IMR-90 (cell line): ENCODE measurements at regions not wholly inside any gene's neighbourhood (a gene's known extent, or its start where the extent isn't known, plus 50 kb on each side); places are given as distances from the start of the nearest gene placed in this dataset.

ENCODE experiments used
- ATAC-seq: fragments of 200-7000 bp; cut with Tn5 transposase; 2 replicates; pipeline ENCODE4 v1.9.1; 2020; ENCODE audit warnings: low read depth, mild to moderate bottlenecking, moderate library complexity
- BruUV-seq: library from RNA; stranded (reverse); fragments of 400-500 nt; replicated peaks from 2 replicates; lab custom pipeline; 2021; lab: Mats Ljungman, UMichigan
- CTCF ChIA-PET: fragments of 300-600 bp; formaldehyde crosslinking; extraction: SDS; loops from one replicate; lab custom pipeline; 2021; ENCODE audit warnings: antibody characterized with exemption; lab: Yijun Ruan, JAX
- POLR2A ChIA-PET: fragments of 300-600 bp; sonication (Branson Sonifier 250); formaldehyde crosslinking; loops from one replicate; lab custom pipeline; 2022; ENCODE audit warnings: antibody characterized with exemption; ENCODE audit not compliant: unreplicated experiment; lab: Charles Lee
- DNase-seq: peaks from one replicate; pipeline ENCODE4 v3.0.0; 2013
- H2AFZ ChIP-seq: replicated peaks from 2 replicates; pipeline ENCODE3; 2013; ENCODE audit warnings: low read length, mild to moderate bottlenecking; ENCODE audit not compliant: poor library complexity
- H2AK5ac ChIP-seq: 2 replicates; pipeline ENCODE4 v1.6.1; 2013; ENCODE audit warnings: low read depth, low read length, inconsistent platforms
- H2AK9ac ChIP-seq: replicated peaks from 2 replicates; pipeline ENCODE3; 2013; ENCODE audit warnings: mild to moderate bottlenecking, low read depth, low read length, moderate library complexity; ENCODE audit not compliant: poor library complexity
- H2BK120ac ChIP-seq: 2 replicates; pipeline ENCODE4 v1.6.1; 2013; ENCODE audit warnings: low read depth, low read length, inconsistent platforms
- H2BK15ac ChIP-seq: 3 replicates; pipeline ENCODE4 v1.6.1; 2013; ENCODE audit warnings: low read depth, low read length, inconsistent platforms
- H2BK20ac ChIP-seq: 2 replicates; pipeline ENCODE4 v1.6.1; 2013; ENCODE audit warnings: low read depth, mild to moderate bottlenecking, inconsistent platforms, low read length, moderate library complexity
- H2BK5ac ChIP-seq: 2 replicates; pipeline ENCODE4 v1.6.1; 2013; ENCODE audit warnings: mild to moderate bottlenecking, low read depth, low read length, inconsistent platforms; ENCODE audit not compliant: poor library complexity, severe bottlenecking
- H3K14ac ChIP-seq: replicated peaks from 2 replicates; pipeline ENCODE4 v1.6.1; 2013; ENCODE audit warnings: low read depth, low read length, inconsistent platforms
- H3K18ac ChIP-seq: 2 replicates; pipeline ENCODE4 v1.6.1; 2013; ENCODE audit warnings: low read depth, low read length, control low read depth
- H3K23ac ChIP-seq: 2 replicates; pipeline ENCODE4 v1.6.1; 2013; ENCODE audit warnings: low read depth, low read length, inconsistent platforms
- H3K27ac ChIP-seq: 2 replicates; pipeline ENCODE4 v1.5.1; 2013; ENCODE audit warnings: mild to moderate bottlenecking, control low read depth, low read length; ENCODE audit not compliant: insufficient read depth
- H3K27me3 ChIP-seq: 2 replicates; pipeline ENCODE4 v1.6.1; 2013; ENCODE audit warnings: low read length; ENCODE audit not compliant: control insufficient read depth, insufficient read depth
- H3K36me3 ChIP-seq: 2 replicates; pipeline ENCODE4 v1.6.1; 2013; ENCODE audit warnings: low read length, mixed read lengths; ENCODE audit not compliant: control insufficient read depth, insufficient read depth
- H3K4ac ChIP-seq: 2 replicates; pipeline ENCODE4 v1.6.1; 2013; ENCODE audit warnings: low read depth, low read length, inconsistent platforms
- H3K4me1 ChIP-seq: 2 replicates; pipeline ENCODE4 v1.6.1; 2013; ENCODE audit warnings: low read length, mixed read lengths; ENCODE audit not compliant: control insufficient read depth, insufficient read depth
- H3K4me2 ChIP-seq: 2 replicates; pipeline ENCODE4 v1.6.1; 2013; ENCODE audit warnings: low read depth, mild to moderate bottlenecking, control low read depth, low read length, moderate library complexity
- H3K4me3 ChIP-seq: 2 replicates; pipeline ENCODE4 v1.5.1; 2013; ENCODE audit warnings: low read depth, mild to moderate bottlenecking, control low read depth, low read length, moderate library complexity; ENCODE audit not compliant: insufficient read depth
- H3K56ac ChIP-seq: 2 replicates; pipeline ENCODE4 v1.6.1; 2013; ENCODE audit warnings: low read length, inconsistent platforms; ENCODE audit not compliant: insufficient read depth; ENCODE audit errors: extremely low read depth
- H3K79me1 ChIP-seq, 2 experiments: 2 replicates each; pipeline ENCODE4 v1.6.1; 2013; ENCODE audit warnings: low read length in 2 of 2, inconsistent platforms in 1 of 2, low read depth in 1 of 2
- H3K9ac ChIP-seq: 2 replicates; pipeline ENCODE4 v1.6.1; 2013; ENCODE audit warnings: low read depth, low read length, control low read depth
- H3K9me1 ChIP-seq: 2 replicates; pipeline ENCODE4 v1.6.1; 2013; ENCODE audit warnings: low read length, inconsistent platforms; ENCODE audit not compliant: insufficient read depth
- H3K9me3 ChIP-seq: 2 replicates; pipeline ENCODE4 v1.6.1; 2013; ENCODE audit warnings: low read length; ENCODE audit not compliant: control insufficient read depth, insufficient read depth
- H4K20me1 ChIP-seq: 2 replicates; pipeline ENCODE4 v1.6.1; 2013; ENCODE audit warnings: low read length, inconsistent platforms; ENCODE audit not compliant: insufficient read depth
- H4K5ac ChIP-seq: 2 replicates; pipeline ENCODE4 v1.6.1; 2013; ENCODE audit warnings: mild to moderate bottlenecking, low read depth, low read length, control low read depth
- H4K8ac ChIP-seq, 2 experiments: 2 replicates each; pipeline ENCODE4 v1.6.1; 2013; ENCODE audit warnings: low read depth in 2 of 2, low read length in 2 of 2, control low read depth in 1 of 2, inconsistent platforms in 1 of 2
- H4K91ac ChIP-seq: 2 replicates; pipeline ENCODE4 v1.6.1; 2013; ENCODE audit warnings: low read depth, low read length, inconsistent platforms; ENCODE audit not compliant: insufficient read depth
- BHLHE40 ChIP-seq: fragments of 150-350 bp; IDR thresholded peaks from 2 replicates; pipeline ENCODE4 v1.6.1; 2016; ENCODE audit warnings: mild to moderate bottlenecking, low read depth, low read length
- CEBPB ChIP-seq: IDR thresholded peaks from 2 replicates; pipeline ENCODE4 v1.6.1; 2012; ENCODE audit warnings: low read depth, low read length, improper control_type of control experiment
- CHD1 ChIP-seq: IDR thresholded peaks from 2 replicates; pipeline ENCODE4 v1.6.1; 2012; ENCODE audit warnings: low read depth, low read length, improper control_type of control experiment
- MAFK ChIP-seq: IDR thresholded peaks from 2 replicates; pipeline ENCODE4 v1.6.1; 2012; ENCODE audit warnings: low read depth, low read length, improper control_type of control experiment
- MAZ ChIP-seq: IDR thresholded peaks from 2 replicates; pipeline ENCODE4 v1.6.1; 2012; ENCODE audit warnings: low read depth, mild to moderate bottlenecking, low read length, improper control_type of control experiment, moderate library complexity, borderline replicate concordance
- NFE2L2 ChIP-seq: fragments of 150-350 bp; IDR thresholded peaks from 2 replicates; pipeline ENCODE4 v1.6.1; 2016; ENCODE audit warnings: low read depth, mild to moderate bottlenecking, low read length
- RAD21 ChIP-seq: IDR thresholded peaks from 2 replicates; pipeline ENCODE4 v1.6.1; 2012; ENCODE audit warnings: low read length, improper control_type of control experiment
- RCOR1 ChIP-seq: IDR thresholded peaks from 2 replicates; pipeline ENCODE4 v1.6.1; 2012; ENCODE audit warnings: mild to moderate bottlenecking, low read length, improper control_type of control experiment; ENCODE audit not compliant: insufficient replicate concordance
- RFX5 ChIP-seq: IDR thresholded peaks from 2 replicates; pipeline ENCODE4 v1.8.0; 2012; ENCODE audit warnings: low read depth, mild to moderate bottlenecking, low read length, moderate library complexity
- WGBS, 2 experiments: methylation state at CpG; one replicate each; pipeline versions ENCODE4 v1.1.5 to v1.1.7; 2013; ENCODE audit warnings: missing lambda C conversion rate in 2 of 2; ENCODE audit not compliant: insufficient read length in 1 of 2; ENCODE audit errors: extremely low coverage in 2 of 2; 5-methylcytosine and 5-hydroxymethylcytosine counted together
- dilution Hi-C: fragments of 300-500 bp; cut with HindIII; formaldehyde crosslinking; loops from one replicate; pipeline ENCODE4 v1.14.3; 2018; ENCODE audit warnings: low sequenced_read_pairs; ENCODE audit not compliant: unreplicated experiment
- in situ Hi-C: fragments of 300-500 bp; cut with MboI; formaldehyde crosslinking; loops from 3 replicates; pipeline ENCODE4 v1.14.3; 2019; ENCODE audit warnings: low sequenced_read_pairs, inconsistent platforms, mixed read lengths
- intact Hi-C: fragments of 100-400 bp; cut with micrococcal nuclease; formaldehyde crosslinking; loops from 2 replicates; pipeline ENCODE4 v1.10.0; 2022
- TF ChIP-seq, protein P1 (sequence below): conservative IDR thresholded peaks from 2 replicates; pipeline ENCODE4 v1.5.1; 2012; ENCODE audit warnings: mild to moderate bottlenecking, low read depth, low read length, improper control_type of control experiment
- TF ChIP-seq, protein P2 (sequence below): fragments of 150-350 bp; IDR thresholded peaks from 2 replicates; pipeline ENCODE4 v1.6.1; 2016; ENCODE audit warnings: low read depth, mild to moderate bottlenecking, low read length, moderate library complexity, borderline replicate concordance

DNA sequence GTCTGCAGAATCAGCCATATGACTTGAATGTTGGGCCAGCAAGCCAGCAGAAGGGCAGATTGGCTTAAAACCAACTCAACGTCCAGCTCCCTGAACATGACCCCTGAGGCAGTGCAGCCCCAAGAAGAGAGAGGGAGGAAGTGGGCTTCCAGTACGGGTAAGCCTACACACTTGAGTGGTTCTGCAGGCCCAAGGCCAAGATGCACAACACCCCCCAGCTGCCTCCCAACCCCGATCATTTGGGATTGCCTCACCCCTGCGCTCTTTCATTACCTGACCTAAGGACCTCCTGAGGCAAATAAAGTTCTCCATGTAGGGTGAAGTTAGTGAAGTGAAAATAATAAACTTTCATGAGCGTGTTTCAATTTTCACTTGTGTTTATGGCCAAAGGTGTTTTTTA is 536.0 kb downstream of the TNS1 start:
- no peak overlapping the region for H3K4me2 ChIP-seq
- no peak overlapping the region for H4K91ac ChIP-seq
- no CpG with 5 or more reads among the region's 5 CpGs for WGBS, 2 experiments
- no peaks in the 10 kb centered on the region for H4K20me1 ChIP-seq
- no peaks in the 10 kb centered on the region for H3K9me1 ChIP-seq
- H2BK15ac ChIP-seq: peak overlapping the region; percentile 39; the same call in 1 of the 3 replicates
- CTCF ChIA-PET: no interaction called here
- H2BK20ac ChIP-seq: no peak overlapping the region
- no peak overlapping the region for H2AFZ ChIP-seq
- no peak overlapping the region for H3K27ac ChIP-seq
- no peak for DNase-seq
- intact Hi-C loops: no loop called here
- H2AK9ac ChIP-seq: no peak overlapping the region
- H2BK5ac ChIP-seq: no peak overlapping the region
- in situ Hi-C loops: no loop called here
- 0 out of 4 replicates have a peak overlapping the region, but pooled peaks of 1 of the 2 experiments have one; percentile 71 for H4K8ac ChIP-seq
- H3K4me1 ChIP-seq: peaks cover 14% of the 10 kb centered on the region
- H3K27me3 ChIP-seq: no peaks in the 10 kb centered on the region
- POLR2A ChIA-PET: no interaction called here
- peak overlapping the region; percentile 50 for H4K5ac ChIP-seq
- H3K36me3 ChIP-seq: no peaks in the 10 kb centered on the region
- H3K9ac ChIP-seq: no peak overlapping the region
- H3K14ac ChIP-seq: 0 out of 2 replicates have a peak overlapping the region, but pooled peaks have one; percentile 20
- H3K18ac ChIP-seq: peak overlapping the region; percentile 67
- no peak overlapping the region for H3K56ac ChIP-seq
- no peaks in the 10 kb centered on the region for H3K79me1 ChIP-seq
- no peak overlapping the region for H3K4me3 ChIP-seq
- dilution Hi-C loops: no loop called here
- BruUV-seq: no TSS peak
- no peaks in the 10 kb centered on the region for H3K9me3 ChIP-seq
- H2BK120ac ChIP-seq: no peak overlapping the region; the same call in 1 of the 2 replicates
- peak overlapping the region; percentile 9; the same call in 1 of the 2 replicates for H3K4ac ChIP-seq
- no peak for ATAC-seq
- TF ChIP-seq CHD1: no peak
- TF ChIP-seq RAD21: no peak
- TF ChIP-seq RCOR1: no peak
- no peak for TF ChIP-seq NFE2L2
- no peak for TF ChIP-seq CEBPB
- no peak for TF ChIP-seq MAFK
- no peak for TF ChIP-seq BHLHE40
- TF ChIP-seq, protein P1, sequence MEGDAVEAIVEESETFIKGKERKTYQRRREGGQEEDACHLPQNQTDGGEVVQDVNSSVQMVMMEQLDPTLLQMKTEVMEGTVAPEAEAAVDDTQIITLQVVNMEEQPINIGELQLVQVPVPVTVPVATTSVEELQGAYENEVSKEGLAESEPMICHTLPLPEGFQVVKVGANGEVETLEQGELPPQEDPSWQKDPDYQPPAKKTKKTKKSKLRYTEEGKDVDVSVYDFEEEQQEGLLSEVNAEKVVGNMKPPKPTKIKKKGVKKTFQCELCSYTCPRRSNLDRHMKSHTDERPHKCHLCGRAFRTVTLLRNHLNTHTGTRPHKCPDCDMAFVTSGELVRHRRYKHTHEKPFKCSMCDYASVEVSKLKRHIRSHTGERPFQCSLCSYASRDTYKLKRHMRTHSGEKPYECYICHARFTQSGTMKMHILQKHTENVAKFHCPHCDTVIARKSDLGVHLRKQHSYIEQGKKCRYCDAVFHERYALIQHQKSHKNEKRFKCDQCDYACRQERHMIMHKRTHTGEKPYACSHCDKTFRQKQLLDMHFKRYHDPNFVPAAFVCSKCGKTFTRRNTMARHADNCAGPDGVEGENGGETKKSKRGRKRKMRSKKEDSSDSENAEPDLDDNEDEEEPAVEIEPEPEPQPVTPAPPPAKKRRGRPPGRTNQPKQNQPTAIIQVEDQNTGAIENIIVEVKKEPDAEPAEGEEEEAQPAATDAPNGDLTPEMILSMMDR: no peak
- no peak for TF ChIP-seq MAZ
- no peak for TF ChIP-seq RFX5
- TF ChIP-seq, protein P2, sequence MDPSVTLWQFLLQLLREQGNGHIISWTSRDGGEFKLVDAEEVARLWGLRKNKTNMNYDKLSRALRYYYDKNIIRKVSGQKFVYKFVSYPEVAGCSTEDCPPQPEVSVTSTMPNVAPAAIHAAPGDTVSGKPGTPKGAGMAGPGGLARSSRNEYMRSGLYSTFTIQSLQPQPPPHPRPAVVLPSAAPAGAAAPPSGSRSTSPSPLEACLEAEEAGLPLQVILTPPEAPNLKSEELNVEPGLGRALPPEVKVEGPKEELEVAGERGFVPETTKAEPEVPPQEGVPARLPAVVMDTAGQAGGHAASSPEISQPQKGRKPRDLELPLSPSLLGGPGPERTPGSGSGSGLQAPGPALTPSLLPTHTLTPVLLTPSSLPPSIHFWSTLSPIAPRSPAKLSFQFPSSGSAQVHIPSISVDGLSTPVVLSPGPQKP: no peak
- H3K23ac ChIP-seq: no peak overlapping the region
- H2AK5ac ChIP-seq: peak overlapping the region; percentile 31; the same call in 1 of the 2 replicates
